HEK293T (cell line): ENCODE measurements at regions not wholly inside any gene's neighbourhood (a gene's known extent, or its start where the extent isn't known, plus 50 kb on each side); places are given as distances from the start of the nearest gene placed in this dataset.

ENCODE experiments used
- CTCF ChIA-PET: fragments of 350-600 bp; formaldehyde crosslinking; extraction: SDS; loops from one replicate; lab custom pipeline; 2021; ENCODE audit warnings: antibody characterized with exemption, inconsistent platforms; lab: Yijun Ruan, JAX
- POLR2A ChIA-PET: fragments of 350-600 bp; formaldehyde crosslinking; extraction: SDS; loops from one replicate; lab custom pipeline; 2020; ENCODE audit warnings: antibody characterized with exemption, inconsistent platforms; lab: Yijun Ruan, JAX
- DNase-seq: peaks from one replicate; pipeline ENCODE4 v3.0.0; 2012; ENCODE audit warnings: mixed read lengths; ENCODE audit errors: extremely low spot score
- ARNT ChIP-seq: fragments of 450-650 bp; IDR thresholded peaks from 2 replicates; pipeline ENCODE4 v1.6.1; 2017; ENCODE audit warnings: mild to moderate bottlenecking
- BHLHE40 ChIP-seq: fragments of 450-650 bp; IDR thresholded peaks from 2 replicates; pipeline ENCODE4 v1.6.1; 2016; ENCODE audit warnings: mild to moderate bottlenecking, moderate library complexity, borderline replicate concordance
- CTBP1 ChIP-seq: fragments of 450-650 bp; IDR thresholded peaks from 2 replicates; pipeline ENCODE4 v1.6.1; 2016; ENCODE audit warnings: borderline replicate concordance
- ELF4 ChIP-seq: fragments of 450-650 bp; IDR thresholded peaks from 2 replicates; pipeline ENCODE4 v1.6.1; 2017; ENCODE audit warnings: antibody characterized with exemption
- FOXA1 ChIP-seq: fragments of 450-650 bp; IDR thresholded peaks from 2 replicates; pipeline ENCODE4 v1.6.1; 2016; ENCODE audit warnings: mild to moderate bottlenecking
- FOXK2 ChIP-seq: fragments of 450-650 bp; IDR thresholded peaks from 2 replicates; pipeline ENCODE4 v1.6.1; 2016; ENCODE audit warnings: mild to moderate bottlenecking
- FOXM1 ChIP-seq: fragments of 450-650 bp; IDR thresholded peaks from 2 replicates; pipeline ENCODE4 v1.6.1; 2017; ENCODE audit warnings: mild to moderate bottlenecking, borderline replicate concordance
- HDGF ChIP-seq: fragments of 450-650 bp; IDR thresholded peaks from 2 replicates; pipeline ENCODE4 v1.6.1; 2017; ENCODE audit warnings: antibody characterized with exemption, borderline replicate concordance
- L3MBTL2 ChIP-seq: fragments of 450-650 bp; conservative IDR thresholded peaks from 2 replicates; pipeline ENCODE4 v1.6.1; 2016; ENCODE audit warnings: mild to moderate bottlenecking
- LEF1 ChIP-seq: fragments of 450-650 bp; IDR thresholded peaks from 2 replicates; pipeline ENCODE4 v1.6.1; 2017; ENCODE audit warnings: mild to moderate bottlenecking, borderline replicate concordance
- NFRKB ChIP-seq: fragments of 450-650 bp; IDR thresholded peaks from 2 replicates; pipeline ENCODE4 v1.6.1; 2016; ENCODE audit warnings: mild to moderate bottlenecking, moderate library complexity
- SP1 ChIP-seq: fragments of 450-650 bp; IDR thresholded peaks from 2 replicates; pipeline ENCODE4 v1.6.1; 2017
- SUZ12 ChIP-seq: fragments of 450-650 bp; IDR thresholded peaks from 2 replicates; pipeline ENCODE4 v1.6.1; 2016; ENCODE audit warnings: mild to moderate bottlenecking
- TARDBP ChIP-seq: fragments of 450-650 bp; IDR thresholded peaks from 2 replicates; pipeline ENCODE4 v1.6.1; 2016
- ZNF384 ChIP-seq: fragments of 450-650 bp; IDR thresholded peaks from 2 replicates; pipeline ENCODE4 v1.6.1; 2016
- TF ChIP-seq, protein P1 (sequence below): fragments of 450-650 bp; IDR thresholded peaks from 2 replicates; pipeline ENCODE4 v1.6.1; 2016

DNA sequence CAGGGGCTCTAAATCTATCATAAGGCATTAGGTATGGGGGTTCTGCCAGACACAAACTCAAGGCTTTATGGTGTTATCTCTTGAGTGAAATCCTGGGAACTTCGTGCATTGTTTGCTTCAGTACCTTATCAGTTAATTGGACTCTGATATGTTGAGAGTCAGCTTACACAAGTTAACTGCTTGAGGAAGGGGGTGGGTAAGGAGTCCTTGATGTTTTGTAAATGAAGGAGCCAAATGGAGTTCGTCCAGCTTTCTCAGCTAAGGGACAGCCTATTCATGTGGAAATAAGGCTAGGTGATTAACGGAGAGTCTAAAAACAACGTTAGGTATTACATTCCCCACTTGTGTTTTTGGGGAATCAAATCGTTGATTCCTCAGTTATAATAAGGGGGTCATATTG lies 157.4 kb downstream of the TRIM27 start:
- no peak for DNase-seq
- TF ChIP-seq FOXK2 (no peak), BHLHE40 (no peak), TARDBP (no peak), ARNT (no peak), HDGF (no peak), CTBP1 (no peak), SP1 (no peak), FOXM1 (no peak)
- TF ChIP-seq, protein P1, sequence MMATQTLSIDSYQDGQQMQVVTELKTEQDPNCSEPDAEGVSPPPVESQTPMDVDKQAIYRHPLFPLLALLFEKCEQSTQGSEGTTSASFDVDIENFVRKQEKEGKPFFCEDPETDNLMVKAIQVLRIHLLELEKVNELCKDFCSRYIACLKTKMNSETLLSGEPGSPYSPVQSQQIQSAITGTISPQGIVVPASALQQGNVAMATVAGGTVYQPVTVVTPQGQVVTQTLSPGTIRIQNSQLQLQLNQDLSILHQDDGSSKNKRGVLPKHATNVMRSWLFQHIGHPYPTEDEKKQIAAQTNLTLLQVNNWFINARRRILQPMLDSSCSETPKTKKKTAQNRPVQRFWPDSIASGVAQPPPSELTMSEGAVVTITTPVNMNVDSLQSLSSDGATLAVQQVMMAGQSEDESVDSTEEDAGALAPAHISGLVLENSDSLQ, result no peak
- ChIA-PET POLR2A (interaction anchor here (0.8 to 1.9 kb wide), 6 partner anchors 8 to 219 kb away, joined by 3 to 7 read pairs (median 3); no protein-coding TSS in a partner anchor), CTCF (interaction anchor here (0.7 to 0.9 kb wide), 3 partner anchors 9 to 1342 kb away, joined by 3 read pairs; no protein-coding TSS in a partner anchor)

GRCh38 chr6:28767133-28767532 lies 156.7 kb downstream of the TRIM27 start:
- ChIA-PET CTCF (no interaction called here), POLR2A (interaction anchor here (1.1 to 1.9 kb wide), 2 partner anchors 9 to 218 kb away, joined by 3 to 7 read pairs; no protein-coding TSS in a partner anchor)
- no peak for DNase-seq
- TF ChIP-seq BHLHE40 (no peak), FOXK2 (no peak), ELF4 (no peak), SP1 (no peak), FOXM1 (no peak), NFRKB (no peak), LEF1 (no peak), FOXA1 (no peak), ARNT (no peak), CTBP1 (no peak)
- TF ChIP-seq, protein P1, result no peak

- POLR2A ChIA-PET, result interaction anchor here (1.4 kb wide), 1 partner anchor 98 kb away, joined by 3 read pairs; no protein-coding TSS in a partner anchor
- CTCF ChIA-PET, result no interaction called here
- TF ChIP-seq ELF4 (no peak), SUZ12 (no peak)
- no peak for DNase-seq
These were observed 156.1 kb downstream of the TRIM27 start for GRCh38 chr6:28767691-28768090.

DNA sequence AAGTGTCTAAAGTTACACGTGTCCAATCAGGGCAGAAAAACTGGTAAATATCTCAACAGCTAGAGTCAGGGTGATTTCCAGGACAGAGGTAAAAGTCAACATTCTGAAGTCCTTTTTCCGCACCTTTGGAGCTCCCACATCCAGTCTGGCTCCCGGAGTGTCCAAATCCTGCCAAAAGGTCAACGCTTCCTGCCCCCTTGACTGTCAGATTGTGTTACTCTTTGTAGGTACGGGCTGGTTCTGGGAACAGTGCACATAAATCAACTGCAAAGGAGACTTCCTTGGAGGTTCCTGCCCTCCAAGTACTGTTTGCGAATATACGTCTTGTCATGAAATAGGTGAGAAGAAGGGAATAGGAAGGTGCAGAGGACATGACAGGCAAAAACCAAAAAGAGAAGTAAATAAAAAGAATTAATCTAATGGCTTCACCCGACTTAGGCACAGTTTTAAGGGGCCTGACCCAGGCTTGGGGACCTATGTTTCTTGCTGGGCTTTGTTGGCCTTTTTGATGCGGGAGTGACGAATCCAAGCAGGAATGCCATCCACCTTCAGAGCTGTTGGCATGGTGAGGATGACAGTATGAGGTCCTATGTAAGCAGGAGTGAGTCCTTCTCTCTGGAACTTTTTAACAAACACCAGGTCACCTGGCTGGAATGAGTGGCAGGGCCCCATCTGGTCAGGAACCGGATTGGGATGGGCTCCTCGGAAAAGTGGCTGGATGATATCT lies 155.4 kb downstream of the TRIM27 start:
- TF ChIP-seq ARNT (no peak), NFRKB (no peak), SP1 (no peak), L3MBTL2 (no peak), SUZ12 (no peak), BHLHE40 (no peak), HDGF (no peak), ZNF384 (no peak), TARDBP (no peak)
- ChIA-PET CTCF (no interaction called here), POLR2A (interaction anchor here (1.4 to 1.8 kb wide), 2 partner anchors 11 to 97 kb away, joined by 3 to 8 read pairs; no protein-coding TSS in a partner anchor)

GRCh38 chr6:28769626-28770402 lies 154.0 kb downstream of the TRIM27 start:
- TF ChIP-seq NFRKB (no peak), L3MBTL2 (peak; percentile 29; the same call in 1 of the 2 replicates), FOXK2 (no peak), SUZ12 (no peak), HDGF (0 out of 2 replicates have a peak, but pooled peaks have one; percentile 80), CTBP1 (no peak), BHLHE40 (no peak), ARNT (no peak), FOXA1 (no peak), ELF4 (no peak), SP1 (no peak), TARDBP (no peak)
- TF ChIP-seq, protein P1, result peak; percentile 47
- POLR2A ChIA-PET, result interaction anchor here (0.5 to 1.8 kb wide), 5 partner anchors 11 to 1252 kb away, joined by 3 to 8 read pairs (median 3); no protein-coding TSS in a partner anchor
- no peak for DNase-seq

More for the DNA sequence above, 155.4 kb downstream of the TRIM27 start:
- no peak for DNase-seq

DNA sequence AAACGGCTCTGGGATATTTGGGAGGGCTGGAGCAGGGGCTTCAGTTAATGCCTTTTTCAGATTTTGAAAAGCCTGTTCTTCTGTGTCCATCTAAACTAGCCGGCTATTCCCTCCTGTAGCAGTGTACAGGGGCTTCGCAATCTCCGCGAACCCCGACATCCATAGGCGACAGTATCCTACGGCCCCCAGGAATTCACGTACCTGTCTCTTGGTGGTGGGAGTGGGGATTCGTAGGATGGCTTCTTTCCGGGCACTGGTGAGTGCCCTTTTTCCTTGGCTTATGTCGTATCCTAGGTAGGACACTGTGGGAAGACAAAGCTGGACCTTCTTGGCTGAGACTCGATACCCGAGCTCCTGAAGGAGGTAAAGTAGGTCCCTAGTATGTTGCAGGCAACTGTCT lies 153.1 kb downstream of the TRIM27 start:
- ChIA-PET POLR2A (interaction anchor here (1.7 to 2.7 kb wide), 2 partner anchors 13 to 96 kb away, joined by 4 to 11 read pairs; no protein-coding TSS in a partner anchor), CTCF (interaction anchor here (1.8 to 5.4 kb wide), 4 partner anchors 13 to 68 kb away, joined by 5 to 30 read pairs (median 9); no protein-coding TSS in a partner anchor)
- no peak for DNase-seq
- TF ChIP-seq BHLHE40 (no peak), ARNT (no peak), SUZ12 (no peak), ZNF384 (no peak), FOXA1 (no peak), NFRKB (no peak), FOXK2 (no peak), HDGF (no peak), TARDBP (no peak)

More at GRCh38 chr6:28769626-28770402, 154.0 kb downstream of the TRIM27 start:
- CTCF ChIA-PET, result interaction anchor here (0.6 to 5.4 kb wide), 5 partner anchors 12 to 251 kb away, joined by 3 to 30 read pairs (median 4); no protein-coding TSS in a partner anchor
